Endodermal cell (in vitro differentiated cells): ENCODE measurements at regions not wholly inside any gene's neighbourhood (a gene's known extent, or its start where the extent isn't known, plus 50 kb on each side); places are given as distances from the start of the nearest gene placed in this dataset.

Experiments
- DNase-seq: peaks from one replicate; pipeline ENCODE4 v3.0.0-alpha.2; 2017
- H3K27ac ChIP-seq: 2 replicates; pipeline ENCODE4 v1.5.1; 2013; ENCODE audit warnings: mild to moderate bottlenecking, low read depth, low read length, moderate library complexity
- H3K27me3 ChIP-seq: 2 replicates; pipeline ENCODE4 v1.6.1; 2013; ENCODE audit warnings: mild to moderate bottlenecking, low read length, moderate library complexity; ENCODE audit not compliant: insufficient read depth, control insufficient read depth, poor library complexity, severe bottlenecking
- H3K36me3 ChIP-seq: 2 replicates; pipeline ENCODE4 v1.7.0; 2013; ENCODE audit warnings: mild to moderate bottlenecking, low read length, moderate library complexity; ENCODE audit not compliant: control insufficient read depth, insufficient read depth
- H3K4me1 ChIP-seq: one replicate; pipeline ENCODE4 v1.7.0; 2013; ENCODE audit warnings: low read length; ENCODE audit not compliant: control insufficient read depth, insufficient read depth
- H3K4me3 ChIP-seq: 2 replicates; pipeline ENCODE4 v1.5.1; 2013; ENCODE audit warnings: mild to moderate bottlenecking, low read length, moderate library complexity
- H3K9ac ChIP-seq: 2 replicates; pipeline ENCODE4 v1.6.1; 2013; ENCODE audit warnings: mild to moderate bottlenecking, low read length, moderate library complexity; ENCODE audit not compliant: poor library complexity, severe bottlenecking; ENCODE audit errors: extremely low read depth
- H3K9me3 ChIP-seq: 2 replicates; pipeline ENCODE4 v1.6.1; 2013; ENCODE audit warnings: mild to moderate bottlenecking, low read length, moderate library complexity; ENCODE audit not compliant: control insufficient read depth
- H3K27ac Mint-ChIP-seq: 2 replicates; pipeline ENCODE4 v1.8.0; 2020; ENCODE audit warnings: mixed read lengths
- H3K27me3 Mint-ChIP-seq: 2 replicates; pipeline ENCODE4 v1.8.0; 2021; ENCODE audit warnings: mild to moderate bottlenecking, mixed read lengths; ENCODE audit not compliant: insufficient read depth
- H3K36me3 Mint-ChIP-seq: 2 replicates; pipeline ENCODE4 v1.8.0; 2020; ENCODE audit warnings: low read depth, mixed read lengths
- H3K4me1 Mint-ChIP-seq: 2 replicates; pipeline ENCODE4 v1.8.0; 2020; ENCODE audit warnings: mixed read lengths
- H3K4me3 Mint-ChIP-seq: 2 replicates; pipeline ENCODE4 v1.8.0; 2020; ENCODE audit warnings: mild to moderate bottlenecking, moderate library complexity, mixed read lengths
- H3K9me3 Mint-ChIP-seq: 2 replicates; pipeline ENCODE4 v1.8.0; 2020; ENCODE audit warnings: mild to moderate bottlenecking, mixed read lengths
- CTCF ChIP-seq: fragments of 200-600 bp; sonication (generic); conservative IDR thresholded peaks from 2 replicates; pipeline ENCODE4 v1.5.0; 2021; ENCODE audit warnings: antibody characterized with exemption, mild to moderate bottlenecking
- WGBS, 2 experiments: methylation state at CpG; one replicate each; pipeline versions ENCODE4 v1.1.5 to v1.1.7; 2013; ENCODE audit warnings: missing lambda C conversion rate in 2 of 2, mixed read lengths in 1 of 2; ENCODE audit not compliant: insufficient coverage in 1 of 2, insufficient read length in 1 of 2; 5-methylcytosine and 5-hydroxymethylcytosine counted together

DNA sequence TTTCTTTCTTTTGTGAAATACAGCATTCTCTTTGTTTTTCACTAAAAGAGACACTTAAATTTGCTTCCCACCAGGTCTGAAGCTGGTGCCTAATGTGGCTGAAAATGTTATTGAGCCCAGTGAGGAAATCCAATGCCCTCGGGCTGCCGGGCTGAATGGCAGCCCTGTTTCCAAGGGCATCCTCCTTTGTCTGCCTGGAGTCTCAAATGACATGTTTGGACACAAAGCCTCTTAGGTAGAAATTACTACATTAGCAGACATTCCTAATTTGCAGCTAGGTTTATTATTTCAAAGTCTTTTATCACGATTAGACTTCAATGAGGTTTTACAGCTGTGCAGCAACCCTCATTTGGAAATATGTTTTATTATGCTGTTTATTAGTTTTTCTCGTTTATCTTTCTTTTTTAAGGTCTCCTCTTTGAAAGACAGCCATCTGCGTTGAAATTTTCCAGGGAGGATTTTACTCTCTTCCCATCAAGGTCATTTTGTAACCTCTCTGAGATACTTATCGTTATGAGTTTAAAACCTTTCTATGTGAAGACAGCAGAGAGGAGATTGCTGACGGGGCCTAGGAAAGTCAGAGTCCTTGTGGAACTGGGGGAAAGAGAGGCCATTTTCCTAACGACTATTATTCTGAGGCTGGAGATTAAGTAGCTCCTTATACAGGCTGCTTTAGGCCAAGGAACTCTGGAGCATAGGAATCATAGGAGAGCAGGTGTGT, 59.0 kb upstream of the ZNF532 start:
- Histone ChIP-seq H3K9me3 (no peaks in the 10 kb centered on the region), H3K4me3 (no peak overlapping the region), H3K9ac (no peak overlapping the region), H3K27me3 (no peaks in the 10 kb centered on the region), H3K4me1 (no peaks in the 10 kb centered on the region), H3K36me3 (no peaks in the 10 kb centered on the region), H3K27ac (peak overlapping the region; percentile 94)
- no peak for DNase-seq
- Mint-ChIP-seq H3K27me3 (no peaks in the 10 kb centered on the region), H3K9me3 (peaks cover 14% of the 10 kb centered on the region), H3K4me1 (peaks cover 18% of the 10 kb centered on the region), H3K4me3 (no peak overlapping the region), H3K27ac (no peak overlapping the region), H3K36me3 (no peaks in the 10 kb centered on the region)
- WGBS, 2 experiments = 62 to 82% methylated on average over 5 to 8 of the region's 8 CpGs
- no peak for TF ChIP-seq CTCF

- Mint-ChIP-seq H3K4me1 (peaks cover 18% of the 10 kb centered on the region), H3K36me3 (no peaks in the 10 kb centered on the region), H3K4me3 (no peak overlapping the region), H3K27ac (peak overlapping the region; percentile 20), H3K27me3 (no peaks in the 10 kb centered on the region), H3K9me3 (peaks cover 9% of the 10 kb centered on the region)
- Histone ChIP-seq H3K27me3 (no peaks in the 10 kb centered on the region), H3K4me1 (no peaks in the 10 kb centered on the region), H3K9ac (no peak overlapping the region), H3K27ac (no peak overlapping the region), H3K9me3 (no peaks in the 10 kb centered on the region), H3K4me3 (no peak overlapping the region), H3K36me3 (no peaks in the 10 kb centered on the region)
- DNase-seq = no peak
- no peak for TF ChIP-seq CTCF
- WGBS, 2 experiments = 93 to 94% methylated on average over 20 of the region's 20 CpGs
These were observed 57.6 kb upstream of the ZNF532 start for GRCh38 chr18:58806826-58807714.

DNA sequence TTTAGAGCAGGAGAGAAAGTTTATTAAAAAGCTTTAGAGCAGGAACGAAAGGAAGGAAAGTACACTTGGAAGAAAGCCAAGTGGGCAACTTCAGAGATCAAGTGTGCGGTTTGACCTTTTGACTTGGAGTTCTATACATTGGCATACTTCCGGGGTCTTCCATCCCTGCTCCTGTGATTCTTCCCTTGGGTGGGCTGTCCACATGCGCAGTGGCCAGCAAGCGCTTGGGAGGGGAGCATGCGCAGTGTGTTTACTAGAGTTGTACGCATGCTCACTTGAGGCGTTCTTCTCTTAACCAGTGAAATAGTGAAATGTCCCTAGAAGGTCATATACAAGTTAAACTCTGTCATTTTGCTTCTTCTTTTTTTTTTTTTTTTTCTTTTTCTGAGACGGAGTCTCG, 56.9 kb upstream of the ZNF532 start:
- Histone ChIP-seq H3K9me3 (no peaks in the 10 kb centered on the region), H3K4me1 (no peaks in the 10 kb centered on the region), H3K27ac (no peak overlapping the region), H3K4me3 (no peak overlapping the region), H3K9ac (no peak overlapping the region), H3K36me3 (no peaks in the 10 kb centered on the region), H3K27me3 (no peaks in the 10 kb centered on the region)
- WGBS, 2 experiments = 95 to 97% methylated on average over 7 to 10 of the region's 10 CpGs
- peaks cover 18% of the 10 kb centered on the region for H3K4me1 Mint-ChIP-seq
- DNase-seq = no peak
- H3K9me3 Mint-ChIP-seq = peaks cover 6% of the 10 kb centered on the region
- TF ChIP-seq CTCF = no peak
- H3K27ac Mint-ChIP-seq = peak overlapping the region; percentile 20
- H3K27me3 Mint-ChIP-seq = no peaks in the 10 kb centered on the region
- no peaks in the 10 kb centered on the region for H3K36me3 Mint-ChIP-seq
- H3K4me3 Mint-ChIP-seq = no peak overlapping the region
